Fibroblast of the conjunctiva (primary cell): ENCODE measurements at regions not wholly inside any gene's neighbourhood (a gene's known extent, or its start where the extent isn't known, plus 50 kb on each side); places are given as distances from the start of the nearest gene placed in this dataset.
"Not testable (repeated sequence)": the region's sequence is repeated elsewhere in the genome, so short reads cannot be mapped to it uniquely, and the experiment has no call there.

ENCODE experiments used
- DNase-seq: peaks from one replicate; pipeline ENCODE4 v3.0.0-alpha.2; 2010; ENCODE audit warnings: low read depth

GRCh38 chr3:18236726-18237125, 188.4 kb downstream of the SATB1 start:
- DNase-seq: no peak

- no peak for DNase-seq
Measured at GRCh38 chr3:18234717-18235335, 190.3 kb downstream of the SATB1 start.

- no peak for DNase-seq
Measured at GRCh38 chr3:18233987-18234716, 191.0 kb downstream of the SATB1 start.

- DNase-seq: no peak
Measured at GRCh38 chr3:18232317-18232716, 192.8 kb downstream of the SATB1 start.

- no peak for DNase-seq
Measured at GRCh38 chr3:18228060-18228459, 197.1 kb downstream of the SATB1 start.

GRCh38 chr3:18225709-18226108, 199.4 kb downstream of the SATB1 start:
- no peak for DNase-seq

- DNase-seq: no peak
Measured at GRCh38 chr3:18224426-18224825, 200.7 kb downstream of the SATB1 start.

GRCh38 chr3:18223974-18224373, 201.2 kb downstream of the SATB1 start:
- no peak for DNase-seq

GRCh38 chr3:18223571-18223970, 201.6 kb downstream of the SATB1 start:
- DNase-seq: no peak

- DNase-seq: no peak
Measured at GRCh38 chr3:18222686-18223085, 202.5 kb downstream of the SATB1 start.

- DNase-seq: no peak
Measured at GRCh38 chr3:18217507-18218174, 207.5 kb downstream of the SATB1 start.

GRCh38 chr3:18216996-18217395, 208.1 kb downstream of the SATB1 start:
- no peak for DNase-seq

- DNase-seq: no peak
Measured at GRCh38 chr3:18215639-18216038, 209.5 kb downstream of the SATB1 start.

- no peak for DNase-seq
Measured at GRCh38 chr3:18211116-18211515, 214.0 kb downstream of the SATB1 start.

- DNase-seq: no peak
Measured at GRCh38 chr3:18208856-18209255, 216.3 kb downstream of the SATB1 start.

- DNase-seq: no peak
Measured at GRCh38 chr3:18208091-18208490, 217.0 kb downstream of the SATB1 start.

- no peak for DNase-seq
Measured at GRCh38 chr3:18207226-18207625, 217.9 kb downstream of the SATB1 start.

GRCh38 chr3:18205701-18206100, 219.4 kb downstream of the SATB1 start:
- not testable (repeated sequence) for DNase-seq

- no peak for DNase-seq
Measured at GRCh38 chr3:18201315-18201714, 223.8 kb downstream of the SATB1 start.

GRCh38 chr3:18199757-18200156, 225.4 kb downstream of the SATB1 start:
- DNase-seq: no peak

- DNase-seq: no peak
Measured at GRCh38 chr3:18195836-18196235, 229.3 kb downstream of the SATB1 start.

- peak; percentile 0 for DNase-seq
Measured at GRCh38 chr3:18194431-18194830, 230.7 kb downstream of the SATB1 start.

GRCh38 chr3:18190646-18191045, 234.5 kb downstream of the SATB1 start:
- no peak for DNase-seq
